ENCODE measurements at regions not wholly inside any gene's neighbourhood (a gene's known extent, or its start where the extent isn't known, plus 50 kb on each side); places are given as distances from the start of the nearest gene placed in this dataset.

DNA sequence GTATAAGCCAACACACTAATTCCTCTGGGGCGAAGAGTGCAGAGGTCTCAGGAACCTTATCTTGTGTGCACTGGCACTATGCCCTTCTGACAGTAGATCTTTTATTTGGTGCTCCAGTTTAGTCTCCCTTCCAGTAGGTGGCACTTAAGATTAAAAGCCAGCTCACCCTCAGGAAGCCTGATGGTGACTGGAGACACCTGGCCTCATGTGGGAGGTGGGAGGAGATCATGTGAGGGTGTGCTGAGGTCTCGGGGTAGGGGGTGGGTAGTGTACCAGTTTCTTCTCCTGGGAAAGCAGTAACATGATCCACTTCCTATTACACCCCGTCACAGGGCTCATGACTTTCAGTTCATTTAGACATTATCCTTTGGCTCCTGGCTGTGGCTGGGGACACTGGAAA, 654.9 kb downstream of the ADCYAP1 start:
- no peak for DNase-seq (ENCODE audit: low read depth)

DNA sequence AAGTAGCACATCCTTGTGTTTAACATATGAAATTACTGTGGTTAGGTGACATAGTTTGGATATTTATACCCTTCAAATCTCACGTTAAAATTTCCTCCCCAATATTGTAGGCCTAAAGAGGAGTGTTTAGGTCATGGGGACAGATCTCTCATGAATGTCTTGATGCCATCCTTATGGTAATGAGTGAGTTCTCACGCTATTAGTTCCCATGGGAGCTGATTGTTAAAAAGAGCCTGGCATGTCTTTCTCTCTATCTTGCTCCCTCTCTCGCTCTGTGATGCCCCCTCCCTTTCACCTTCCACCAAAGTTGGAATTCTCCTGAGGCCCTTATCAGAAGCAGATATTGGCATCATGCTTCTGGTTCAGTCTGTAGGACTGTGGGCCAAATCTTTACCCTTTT, 660.1 kb downstream of the ADCYAP1 start:
- DNase-seq (ENCODE audit: low read depth) = no peak

GRCh38 chr18:1571206-1571605, 666.5 kb downstream of the ADCYAP1 start:
- DNase-seq (ENCODE audit: low read depth) = no peak

- DNase-seq (ENCODE audit: low read depth) = no peak
Measured at GRCh38 chr18:1573732-1574131, 669.1 kb downstream of the ADCYAP1 start.

GRCh38 chr18:1575084-1575483, 670.4 kb downstream of the ADCYAP1 start:
- DNase-seq (ENCODE audit: low read depth) = no peak

GRCh38 chr18:1578505-1578904, 673.8 kb downstream of the ADCYAP1 start:
- no peak for DNase-seq (ENCODE audit: low read depth)

DNA sequence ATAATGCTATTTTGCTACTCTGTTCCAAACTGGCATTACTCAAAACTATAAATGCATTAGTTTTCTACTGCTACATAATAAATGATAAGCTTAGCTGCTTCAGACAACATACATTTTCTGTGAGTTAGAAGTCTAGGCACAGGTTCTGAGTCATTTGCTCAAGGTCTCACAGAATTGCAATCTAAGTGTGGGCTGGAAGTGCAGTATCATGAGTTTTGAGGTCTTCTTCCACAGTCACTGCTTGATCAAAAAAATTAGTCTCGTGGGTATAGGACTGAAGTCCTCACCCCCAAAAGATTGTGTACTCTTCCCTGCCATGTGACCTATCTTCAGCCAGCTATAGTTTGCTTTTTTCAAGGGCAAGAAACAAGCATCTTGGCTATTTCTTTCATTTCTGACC, 676.9 kb downstream of the ADCYAP1 start:
- DNase-seq (ENCODE audit: low read depth) = no peak

- peak; percentile 1 for DNase-seq (ENCODE audit: low read depth)
Measured at GRCh38 chr18:1585881-1586488, 681.3 kb downstream of the ADCYAP1 start.

DNA sequence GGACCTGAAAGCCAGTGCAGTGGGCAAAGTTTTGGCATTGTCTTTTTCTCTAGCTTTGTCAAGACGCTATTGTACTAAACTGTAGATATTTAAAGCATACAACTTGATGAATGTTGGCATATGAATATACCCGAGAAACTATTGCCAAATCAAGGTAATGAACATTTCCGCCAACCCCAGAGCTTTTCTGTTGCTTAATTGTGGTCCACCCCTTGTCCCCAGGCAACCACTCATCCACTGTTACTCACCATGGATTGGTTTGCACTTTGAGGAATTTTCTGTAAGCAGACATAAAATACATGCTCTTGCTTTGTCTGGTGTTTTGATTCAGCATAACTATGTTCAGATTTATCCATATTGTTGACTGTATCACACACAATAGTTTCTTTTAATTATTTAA, 688.4 kb downstream of the ADCYAP1 start:
- DNase-seq (ENCODE audit: low read depth) = no peak

- no peak for DNase-seq (ENCODE audit: low read depth)
Measured at GRCh38 chr18:1595195-1595594, 690.5 kb downstream of the ADCYAP1 start.

DNA sequence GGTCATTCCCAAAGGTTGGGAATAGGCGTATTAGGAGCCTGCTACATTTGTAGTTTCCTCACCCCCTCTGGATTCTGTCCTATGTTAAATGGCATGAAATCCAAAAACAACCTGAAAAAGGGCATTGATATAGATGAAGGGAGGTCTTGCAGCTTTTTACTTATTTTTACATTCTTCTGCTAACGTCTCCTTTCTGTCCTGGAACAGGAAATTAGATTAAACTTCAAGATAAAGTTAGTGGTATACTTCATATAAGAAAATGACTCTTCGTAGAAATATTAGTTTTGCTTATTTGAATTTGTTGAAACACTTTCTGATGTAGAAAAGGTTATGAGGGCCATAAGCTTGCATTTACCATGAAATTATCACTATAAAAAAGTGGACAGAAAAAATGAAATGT, 694.5 kb downstream of the ADCYAP1 start:
- DNase-seq (ENCODE audit: low read depth) = no peak

GRCh38 chr18:1604751-1605150, 700.1 kb downstream of the ADCYAP1 start:
- DNase-seq (ENCODE audit: low read depth) = no peak

- DNase-seq (ENCODE audit: low read depth) = no peak
Measured at GRCh38 chr18:1618364-1618763, 713.7 kb downstream of the ADCYAP1 start.

DNA sequence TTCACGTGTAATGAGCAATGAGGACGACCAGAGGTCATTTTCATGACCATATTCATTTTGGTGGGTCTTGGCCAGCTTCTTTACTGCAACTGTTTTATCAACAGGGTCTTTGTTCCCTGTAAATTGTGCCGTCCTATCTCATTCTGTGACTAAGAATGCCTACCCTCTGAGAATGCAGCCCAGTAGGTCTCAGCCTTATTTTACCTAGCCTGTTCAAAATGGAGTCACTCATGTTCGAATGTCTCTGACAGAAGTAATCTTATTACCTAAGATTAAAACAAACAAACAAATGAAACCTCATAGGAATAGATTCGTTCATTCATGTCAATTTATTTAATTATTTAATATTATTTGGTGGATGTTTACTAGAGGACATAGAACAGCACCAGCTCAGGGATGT, 714.8 kb downstream of the ADCYAP1 start:
- no peak for DNase-seq (ENCODE audit: low read depth)

DNA sequence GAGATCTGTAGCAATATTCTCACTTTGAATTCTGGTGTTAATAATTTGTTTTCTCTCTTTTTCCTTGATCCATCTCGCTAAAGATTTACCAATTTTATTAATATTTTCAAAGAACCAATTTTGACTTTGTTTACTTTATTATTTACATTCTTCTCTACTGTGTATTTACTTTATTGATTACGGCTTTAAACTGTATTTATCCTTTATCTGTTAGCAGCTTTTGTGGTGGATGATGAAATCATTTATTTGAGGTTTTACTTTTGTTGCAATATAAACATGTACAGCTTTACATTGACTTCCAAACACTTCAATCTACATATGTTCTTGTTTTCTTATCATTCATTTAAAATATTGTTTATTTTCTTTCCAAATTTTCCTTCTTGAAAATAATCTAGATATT, 719.9 kb downstream of the ADCYAP1 start:
- no peak for DNase-seq (ENCODE audit: low read depth)

DNA sequence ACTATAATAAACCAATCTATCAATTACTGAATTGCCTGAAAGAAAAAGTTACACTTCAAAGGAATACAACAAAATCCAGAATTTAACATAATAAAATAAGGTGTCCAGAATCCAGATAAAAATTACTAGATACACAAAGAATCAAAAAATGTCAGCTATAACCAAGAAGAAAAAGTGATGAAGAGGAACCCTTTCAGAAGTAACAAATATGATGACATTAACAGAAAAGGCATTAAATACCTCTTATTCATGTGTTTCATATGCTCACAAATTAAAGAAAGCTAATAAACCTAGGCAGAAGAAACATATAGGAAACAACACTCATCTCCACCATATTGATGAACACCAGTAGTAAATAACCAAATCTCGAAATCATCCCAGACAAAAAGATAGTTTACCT, 722.8 kb downstream of the ADCYAP1 start:
- DNase-seq (ENCODE audit: low read depth) = no peak

- no peak for DNase-seq (ENCODE audit: low read depth)
Measured at GRCh38 chr18:1648712-1649111, 744.0 kb downstream of the ADCYAP1 start.

DNA sequence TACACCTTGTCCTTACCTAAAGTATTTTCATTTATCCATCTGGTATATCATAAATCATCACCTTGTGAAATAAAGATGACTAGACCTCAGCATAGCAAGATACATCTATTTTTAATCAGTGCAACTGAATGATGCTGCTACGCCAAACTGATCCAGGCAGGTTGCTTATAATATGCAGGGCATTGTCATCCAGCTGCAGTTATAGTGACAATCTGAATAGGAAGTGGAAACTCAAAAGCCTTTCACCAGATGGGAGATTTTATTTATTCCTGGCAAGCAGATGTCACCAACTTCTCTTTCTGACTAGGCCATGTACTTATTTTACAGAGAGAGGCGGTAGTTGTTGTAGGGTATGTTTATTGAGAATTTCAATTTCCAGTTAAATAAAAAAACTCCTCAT, 747.3 kb downstream of the ADCYAP1 start:
- no peak for DNase-seq (ENCODE audit: low read depth)

GRCh38 chr18:1653873-1654272, 749.2 kb downstream of the ADCYAP1 start:
- no peak for DNase-seq (ENCODE audit: low read depth)

DNA sequence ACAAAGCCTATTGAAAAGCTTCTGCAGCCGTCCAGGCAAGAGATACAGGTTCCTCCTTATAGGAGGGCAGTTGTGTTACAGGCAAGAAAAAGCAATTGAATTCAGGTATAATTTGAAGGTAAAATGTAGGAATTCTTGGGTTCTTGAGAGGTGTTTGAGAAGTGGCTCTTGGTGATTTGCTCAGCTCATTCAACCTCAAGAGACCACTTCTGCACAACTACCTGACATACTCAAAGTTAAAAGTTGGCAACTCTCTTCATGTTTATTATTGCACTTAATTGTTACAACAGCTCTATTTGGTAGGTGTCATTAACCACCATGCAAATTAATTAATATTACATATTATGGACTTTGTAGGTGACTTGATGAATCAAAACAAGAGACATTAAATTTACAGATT, 753.2 kb downstream of the ADCYAP1 start:
- DNase-seq (ENCODE audit: low read depth) = no peak

GRCh38 chr18:1658908-1659566, 754.4 kb downstream of the ADCYAP1 start:
- no peak for DNase-seq (ENCODE audit: low read depth)

- DNase-seq (ENCODE audit: low read depth) = no peak
Measured at GRCh38 chr18:1663879-1664705, 759.4 kb downstream of the ADCYAP1 start.

DNA sequence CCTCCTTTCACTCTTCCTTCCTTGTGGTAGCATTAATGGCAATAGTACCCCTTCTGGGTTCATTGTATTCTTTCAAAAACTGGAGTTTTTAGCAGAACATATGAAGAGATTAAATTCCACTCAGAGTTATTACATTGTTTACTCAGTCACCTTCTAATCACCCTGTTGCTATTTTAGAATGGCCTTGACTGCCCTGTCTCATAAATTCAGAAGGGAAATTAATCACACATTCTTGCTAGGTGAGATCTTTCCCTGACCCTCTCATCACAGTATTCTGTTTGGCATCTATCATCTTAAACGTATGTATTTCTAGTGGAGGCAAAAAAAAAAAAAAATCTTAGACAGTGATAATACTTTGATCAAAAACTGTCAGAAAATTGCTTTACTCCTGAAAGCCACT, 760.4 kb downstream of the ADCYAP1 start:
- no peak for DNase-seq (ENCODE audit: low read depth)
